HCT116 (cell line): ENCODE measurements at regions not wholly inside any gene's neighbourhood (a gene's known extent, or its start where the extent isn't known, plus 50 kb on each side); places are given as distances from the start of the nearest gene placed in this dataset.

Source experiments
- ATAC-seq: fragments of 200-7000 bp; cut with Tn5 transposase; 2 replicates; pipeline ENCODE4 v1.9.1; 2020; ENCODE audit warnings: mild to moderate bottlenecking, moderate library complexity
- BruUV-seq: library from RNA; stranded (reverse); fragments of 400-500 nt; replicated peaks from 2 replicates; lab custom pipeline; 2021; lab: Mats Ljungman, UMichigan
- CTCF ChIA-PET: fragments of 300-600 bp; sonication (Branson Sonifier 250); formaldehyde crosslinking; loops from one replicate; lab custom pipeline; 2021; ENCODE audit warnings: antibody characterized with exemption; lab: Charles Lee
- POLR2A ChIA-PET: fragments of 300-600, 350-600 bp; sonication (Branson Sonifier 250); formaldehyde crosslinking; loops from one replicate; lab custom pipeline; 2021; ENCODE audit warnings: antibody characterized with exemption; lab: Charles Lee
- RAD21 ChIA-PET, 2 experiments: fragments of 300-600 bp; sonication (Branson Sonifier 250); formaldehyde crosslinking; loops; one replicate each; lab custom pipeline; 2023; ENCODE audit warnings: low total read pairs in 2 of 2; ENCODE audit not compliant: uncharacterized antibody in 2 of 2, unreplicated experiment in 2 of 2, low non-redundant PET in 1 of 2; lab: Charles Lee
- DNase-seq: peaks from one replicate; pipeline ENCODE4 v3.0.0-alpha.2; 2010; ENCODE audit warnings: low read depth, low spot score
- H2AFZ ChIP-seq: fragments of 200-600 bp; shearing (Covaris generic), sonication (generic); 2 replicates; pipeline ENCODE4 v1.6.1; 2017; ENCODE audit warnings: low read depth, mixed run types, mixed read lengths, antibody characterized with exemption, low read length; ENCODE audit not compliant: poor library complexity, severe bottlenecking
- H3K27ac ChIP-seq: 2 replicates; pipeline ENCODE4 v1.5.1; 2012; ENCODE audit warnings: low read depth, low read length
- H3K27me3 ChIP-seq: fragments of 200-600 bp; sonication (generic); 2 replicates; pipeline ENCODE4 v1.6.1; 2016; ENCODE audit warnings: mixed run types, low read length, mixed read lengths; ENCODE audit not compliant: insufficient read depth
- H3K36me3 ChIP-seq, 2 experiments: fragments of 200-500 bp in 1 of 2; fragments of 200-600 bp in 1 of 2; sonication (Bioruptor generic) in 1 of 2; sonication (generic) in 1 of 2; 2 replicates each; pipeline versions ENCODE4 v1.5.1 to v1.6.1; 2014 to 2016; ENCODE audit warnings: low read length in 2 of 2, inconsistent platforms in 1 of 2, mixed read lengths in 1 of 2, mixed run types in 1 of 2; ENCODE audit not compliant: insufficient read depth in 2 of 2, control insufficient read depth in 1 of 2
- H3K4me1 ChIP-seq, 2 experiments: fragments of 200-600 bp in 1 of 2; sonication (generic) in 1 of 2; 2 replicates each; pipeline versions ENCODE4 v1.5.1 to v1.6.1; 2012 to 2017; ENCODE audit warnings: low read length in 2 of 2, inconsistent platforms in 1 of 2, mild to moderate bottlenecking in 1 of 2, mixed read lengths in 1 of 2, mixed run types in 1 of 2, moderate library complexity in 1 of 2; ENCODE audit not compliant: insufficient read depth in 2 of 2, control insufficient read depth in 1 of 2
- H3K4me2 ChIP-seq: fragments of 200-600 bp; sonication (generic); 2 replicates; pipeline ENCODE4 v1.6.1; 2017; ENCODE audit warnings: mixed run types, low read length, mixed read lengths
- H3K4me3 ChIP-seq, 2 experiments: fragments of 200-600 bp in 1 of 2; sonication (generic) in 1 of 2; replicated peaks in 1 of 2; 2 replicates each; pipeline ENCODE4 v1.5.1; 2011 to 2016; ENCODE audit warnings: low read length in 2 of 2, control low read depth in 1 of 2, low read depth in 1 of 2, mild to moderate bottlenecking in 1 of 2, mixed read lengths in 1 of 2, mixed run types in 1 of 2
- H3K79me2 ChIP-seq: fragments of 200-600 bp; sonication (generic); 2 replicates; pipeline ENCODE4 v1.6.1; 2017; ENCODE audit warnings: mild to moderate bottlenecking, mixed run types, low read length, moderate library complexity, mixed read lengths; ENCODE audit not compliant: insufficient read depth
- H3K9ac ChIP-seq: fragments of 200-600 bp; sonication (generic); 2 replicates; pipeline ENCODE4 v1.6.1; 2016; ENCODE audit warnings: low read length, mixed read lengths
- H3K9me2 ChIP-seq: fragments of 200-600 bp; sonication (generic), shearing (Covaris generic); 2 replicates; pipeline ENCODE4 v1.6.1; 2017; ENCODE audit warnings: mixed run types, mild to moderate bottlenecking, moderate library complexity; ENCODE audit not compliant: insufficient read depth
- H3K9me3 ChIP-seq, 2 experiments: fragments of 200-500 bp in 1 of 2; fragments of 200-600 bp in 1 of 2; sonication (Bioruptor generic) in 1 of 2; sonication (generic) in 1 of 2; 2 replicates each; pipeline ENCODE4 v1.6.1; 2014 to 2017; ENCODE audit warnings: low read length in 2 of 2, mixed read lengths in 2 of 2, inconsistent platforms in 1 of 2, low read depth in 1 of 2, mild to moderate bottlenecking in 1 of 2, mixed run types in 1 of 2, moderate library complexity in 1 of 2; ENCODE audit not compliant: control insufficient read depth in 1 of 2, insufficient read depth in 1 of 2
- H4K20me1 ChIP-seq: fragments of 200-600 bp; sonication (generic), shearing (Covaris generic); 2 replicates; pipeline ENCODE4 v1.6.1; 2017; ENCODE audit warnings: mixed run types, mild to moderate bottlenecking, moderate library complexity; ENCODE audit not compliant: insufficient read depth
- ATF3 ChIP-seq: IDR thresholded peaks from 2 replicates; pipeline ENCODE4 v1.6.1; 2012
- CEBPB ChIP-seq: IDR thresholded peaks from 2 replicates; pipeline ENCODE4 v1.6.1; 2012; ENCODE audit warnings: low read depth
- EGR1 ChIP-seq: IDR thresholded peaks from 2 replicates; pipeline ENCODE4 v1.6.1; 2012; ENCODE audit warnings: low read depth
- EZH2 ChIP-seq: fragments of 200-600 bp; sonication (generic); IDR thresholded peaks from 2 replicates; pipeline ENCODE4 v1.6.1; 2017; ENCODE audit warnings: antibody characterized with exemption, mixed run types
- EZH2phosphoT487 ChIP-seq: fragments of 200-600 bp; IDR thresholded peaks from 2 replicates; pipeline ENCODE4 v1.6.1; 2018; ENCODE audit warnings: antibody characterized with exemption, borderline replicate concordance
- JUND ChIP-seq: IDR thresholded peaks from 2 replicates; pipeline ENCODE4 v1.6.1; 2012
- POLR2A ChIP-seq: IDR thresholded peaks from 2 replicates; pipeline ENCODE4 v1.7.0; 2011; ENCODE audit warnings: borderline replicate concordance; ENCODE audit not compliant: insufficient read depth, insufficient read length; ENCODE audit errors: extremely low read depth
- POLR2AphosphoS5 ChIP-seq: IDR thresholded peaks from 2 replicates; pipeline ENCODE4 v1.6.1; 2011; ENCODE audit warnings: mild to moderate bottlenecking, low read depth, low read length, moderate library complexity
- RAD21 ChIP-seq: IDR thresholded peaks from 2 replicates; pipeline ENCODE4 v1.6.1; 2012; ENCODE audit warnings: low read depth, mild to moderate bottlenecking
- REST ChIP-seq: IDR thresholded peaks from 2 replicates; pipeline ENCODE4 v1.6.1; 2012; ENCODE audit warnings: low read depth
- SP1 ChIP-seq: IDR thresholded peaks from 2 replicates; pipeline ENCODE4 v1.6.1; 2012; ENCODE audit warnings: low read depth
- SRF ChIP-seq: IDR thresholded peaks from 2 replicates; pipeline ENCODE4 v1.6.1; 2012; ENCODE audit warnings: low read depth
- YY1 ChIP-seq: IDR thresholded peaks from 2 replicates; pipeline ENCODE4 v1.6.1; 2011; ENCODE audit warnings: low read length, low read depth, moderate library complexity, mild to moderate bottlenecking; ENCODE audit not compliant: insufficient replicate concordance; ENCODE audit errors: extremely low read depth
- ZNF274 ChIP-seq: fragments of 200-500 bp; sonication (Bioruptor generic); IDR thresholded peaks from 2 replicates; pipeline ENCODE4 v1.6.1; 2014; ENCODE audit warnings: mild to moderate bottlenecking, low read depth, low read length, inconsistent platforms
- intact Hi-C: fragments of 100-400 bp; cut with micrococcal nuclease; formaldehyde crosslinking; loops from 2 replicates; pipeline ENCODE4 v1.10.0; 2022
- TF ChIP-seq, protein P1 (sequence below), 3 experiments: fragments of 200-600 bp in 1 of 3; sonication (generic) in 1 of 3; IDR thresholded peaks in 2 of 3; conservative IDR thresholded peaks in 1 of 3; 2 replicates each; pipeline ENCODE4 v1.5.1; 2012 to 2017; ENCODE audit warnings: low read depth in 2 of 3, low read length in 2 of 3, antibody characterized with exemption in 1 of 3, borderline replicate concordance in 1 of 3, control low read depth in 1 of 3, mild to moderate bottlenecking in 1 of 3, mixed read lengths in 1 of 3, mixed run types in 1 of 3, moderate library complexity in 1 of 3; ENCODE audit not compliant: insufficient read depth in 1 of 3
- TF ChIP-seq, protein P2 (sequence below): IDR thresholded peaks from 2 replicates; pipeline ENCODE4 v1.6.1; 2011; ENCODE audit warnings: mild to moderate bottlenecking, low read length, moderate library complexity; ENCODE audit not compliant: insufficient replicate concordance; ENCODE audit errors: extremely low read depth

GRCh38 chr6:166085500-166085899, 82.2 kb downstream of the TBXT start:
- ATAC-seq = no peak
- no peaks in the 10 kb centered on the region for H3K27me3 ChIP-seq
- H3K4me3 ChIP-seq = no peak overlapping the region
- no peak overlapping the region for H2AFZ ChIP-seq
- ChIA-PET POLR2A (no interaction called here), RAD21 (no interaction called here), CTCF (no interaction called here)
- H3K36me3 ChIP-seq = no peaks in the 10 kb centered on the region
- BruUV-seq = no TSS peak
- H3K9ac ChIP-seq = no peak overlapping the region
- no peak overlapping the region for H3K27ac ChIP-seq
- no peak overlapping the region for H3K4me2 ChIP-seq
- H4K20me1 ChIP-seq = no peaks in the 10 kb centered on the region
- no peaks in the 10 kb centered on the region for H3K4me1 ChIP-seq
- TF ChIP-seq EGR1 = no peak
- TF ChIP-seq RAD21 = no peak
- no peak for TF ChIP-seq EZH2
- no peak for TF ChIP-seq POLR2AphosphoS5
- no peak for TF ChIP-seq YY1
- TF ChIP-seq REST = no peak
- no peak for TF ChIP-seq ATF3
- TF ChIP-seq, protein P1, sequence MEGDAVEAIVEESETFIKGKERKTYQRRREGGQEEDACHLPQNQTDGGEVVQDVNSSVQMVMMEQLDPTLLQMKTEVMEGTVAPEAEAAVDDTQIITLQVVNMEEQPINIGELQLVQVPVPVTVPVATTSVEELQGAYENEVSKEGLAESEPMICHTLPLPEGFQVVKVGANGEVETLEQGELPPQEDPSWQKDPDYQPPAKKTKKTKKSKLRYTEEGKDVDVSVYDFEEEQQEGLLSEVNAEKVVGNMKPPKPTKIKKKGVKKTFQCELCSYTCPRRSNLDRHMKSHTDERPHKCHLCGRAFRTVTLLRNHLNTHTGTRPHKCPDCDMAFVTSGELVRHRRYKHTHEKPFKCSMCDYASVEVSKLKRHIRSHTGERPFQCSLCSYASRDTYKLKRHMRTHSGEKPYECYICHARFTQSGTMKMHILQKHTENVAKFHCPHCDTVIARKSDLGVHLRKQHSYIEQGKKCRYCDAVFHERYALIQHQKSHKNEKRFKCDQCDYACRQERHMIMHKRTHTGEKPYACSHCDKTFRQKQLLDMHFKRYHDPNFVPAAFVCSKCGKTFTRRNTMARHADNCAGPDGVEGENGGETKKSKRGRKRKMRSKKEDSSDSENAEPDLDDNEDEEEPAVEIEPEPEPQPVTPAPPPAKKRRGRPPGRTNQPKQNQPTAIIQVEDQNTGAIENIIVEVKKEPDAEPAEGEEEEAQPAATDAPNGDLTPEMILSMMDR (IDR thresholded peaks at IDR 0.05 in 2 of 3, conservative IDR thresholded peaks at IDR 0.05 in 1 of 3; ENCODE audit: borderline replicate concordance in 1 of 3, insufficient read depth in 1 of 3, low read depth in 2 of 3, low read length in 2 of 3) = no peak
- no peak for TF ChIP-seq ZNF274
- TF ChIP-seq, protein P2, sequence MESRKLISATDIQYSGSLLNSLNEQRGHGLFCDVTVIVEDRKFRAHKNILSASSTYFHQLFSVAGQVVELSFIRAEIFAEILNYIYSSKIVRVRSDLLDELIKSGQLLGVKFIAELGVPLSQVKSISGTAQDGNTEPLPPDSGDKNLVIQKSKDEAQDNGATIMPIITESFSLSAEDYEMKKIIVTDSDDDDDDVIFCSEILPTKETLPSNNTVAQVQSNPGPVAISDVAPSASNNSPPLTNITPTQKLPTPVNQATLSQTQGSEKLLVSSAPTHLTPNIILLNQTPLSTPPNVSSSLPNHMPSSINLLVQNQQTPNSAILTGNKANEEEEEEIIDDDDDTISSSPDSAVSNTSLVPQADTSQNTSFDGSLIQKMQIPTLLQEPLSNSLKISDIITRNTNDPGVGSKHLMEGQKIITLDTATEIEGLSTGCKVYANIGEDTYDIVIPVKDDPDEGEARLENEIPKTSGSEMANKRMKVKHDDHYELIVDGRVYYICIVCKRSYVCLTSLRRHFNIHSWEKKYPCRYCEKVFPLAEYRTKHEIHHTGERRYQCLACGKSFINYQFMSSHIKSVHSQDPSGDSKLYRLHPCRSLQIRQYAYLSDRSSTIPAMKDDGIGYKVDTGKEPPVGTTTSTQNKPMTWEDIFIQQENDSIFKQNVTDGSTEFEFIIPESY = no peak
- no peak for TF ChIP-seq POLR2A
- TF ChIP-seq SP1 = no peak
- no peak for TF ChIP-seq CEBPB
- no peak for TF ChIP-seq JUND
- TF ChIP-seq EZH2phosphoT487 = no peak
- no peak for TF ChIP-seq SRF
- H3K9me3 ChIP-seq = no peaks in the 10 kb centered on the region
- intact Hi-C loops = no loop called here
- no peaks in the 10 kb centered on the region for H3K79me2 ChIP-seq
- H3K9me2 ChIP-seq = no peaks in the 10 kb centered on the region
- DNase-seq = no peak
